ENCODE measurements at regions not wholly inside any gene's neighbourhood (a gene's known extent, or its start where the extent isn't known, plus 50 kb on each side); places are given as distances from the start of the nearest gene placed in this dataset.

DNA sequence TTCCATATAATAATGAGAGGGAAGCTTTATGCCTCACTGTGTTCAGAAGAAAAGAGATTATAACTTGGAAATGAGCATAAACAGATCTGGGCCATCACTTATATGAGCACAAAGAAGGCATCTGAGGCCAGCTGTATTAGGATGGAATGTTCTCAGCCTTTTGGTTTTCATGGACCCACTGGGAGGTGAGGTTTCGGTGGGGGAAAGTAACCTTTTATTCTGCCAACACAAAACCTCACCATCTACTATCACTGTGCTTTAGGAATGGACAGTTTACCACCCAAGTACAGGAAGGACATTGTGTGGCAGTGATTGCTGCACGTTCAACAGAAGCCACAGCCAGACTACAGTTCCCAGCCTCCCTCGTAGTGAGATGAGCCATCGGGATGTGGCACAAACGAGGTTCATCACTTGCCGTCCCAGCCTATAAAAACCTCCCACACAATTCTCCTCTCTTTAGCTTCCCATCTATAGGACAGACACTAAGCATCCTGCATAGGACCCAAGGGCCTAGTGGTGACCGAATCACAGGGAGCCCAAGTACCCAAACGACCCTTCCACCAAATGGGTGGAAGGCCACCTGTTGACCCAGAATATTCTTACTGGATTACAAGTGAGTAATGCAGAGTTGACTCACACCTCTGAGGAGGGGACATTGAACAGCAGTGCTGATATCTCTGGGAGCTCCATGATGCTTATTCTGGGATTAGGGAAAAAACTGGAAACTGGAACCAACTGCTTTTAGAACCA, 121.5 kb upstream of the RAG2 start:
- no peak for DNase-seq (ENCODE audit: low spot score)
- Histone ChIP-seq H3K4me3 (no peak overlapping the region), H3K4me1 (replicated peaks) (no peaks in the 10 kb centered on the region), H3K27ac (no peak overlapping the region), H3K9me3 (no peaks in the 10 kb centered on the region), H3K36me3 (no peaks in the 10 kb centered on the region), H3K27me3 (replicated peaks; ENCODE audit: insufficient read depth) (no peaks in the 10 kb centered on the region)
- intact Hi-C loops (cut with DNase I) = no loop called here
- WGBS = 82% methylated on average over 8 of the region's 8 CpGs
- TF ChIP-seq POLR2AphosphoS5 (IDR thresholded peaks at IDR 0.05) (no peak), POLR2A (IDR thresholded peaks at IDR 0.05) (no peak)
- TF ChIP-seq, protein P1, sequence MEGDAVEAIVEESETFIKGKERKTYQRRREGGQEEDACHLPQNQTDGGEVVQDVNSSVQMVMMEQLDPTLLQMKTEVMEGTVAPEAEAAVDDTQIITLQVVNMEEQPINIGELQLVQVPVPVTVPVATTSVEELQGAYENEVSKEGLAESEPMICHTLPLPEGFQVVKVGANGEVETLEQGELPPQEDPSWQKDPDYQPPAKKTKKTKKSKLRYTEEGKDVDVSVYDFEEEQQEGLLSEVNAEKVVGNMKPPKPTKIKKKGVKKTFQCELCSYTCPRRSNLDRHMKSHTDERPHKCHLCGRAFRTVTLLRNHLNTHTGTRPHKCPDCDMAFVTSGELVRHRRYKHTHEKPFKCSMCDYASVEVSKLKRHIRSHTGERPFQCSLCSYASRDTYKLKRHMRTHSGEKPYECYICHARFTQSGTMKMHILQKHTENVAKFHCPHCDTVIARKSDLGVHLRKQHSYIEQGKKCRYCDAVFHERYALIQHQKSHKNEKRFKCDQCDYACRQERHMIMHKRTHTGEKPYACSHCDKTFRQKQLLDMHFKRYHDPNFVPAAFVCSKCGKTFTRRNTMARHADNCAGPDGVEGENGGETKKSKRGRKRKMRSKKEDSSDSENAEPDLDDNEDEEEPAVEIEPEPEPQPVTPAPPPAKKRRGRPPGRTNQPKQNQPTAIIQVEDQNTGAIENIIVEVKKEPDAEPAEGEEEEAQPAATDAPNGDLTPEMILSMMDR (IDR thresholded peaks at IDR 0.05) = no peak

DNA sequence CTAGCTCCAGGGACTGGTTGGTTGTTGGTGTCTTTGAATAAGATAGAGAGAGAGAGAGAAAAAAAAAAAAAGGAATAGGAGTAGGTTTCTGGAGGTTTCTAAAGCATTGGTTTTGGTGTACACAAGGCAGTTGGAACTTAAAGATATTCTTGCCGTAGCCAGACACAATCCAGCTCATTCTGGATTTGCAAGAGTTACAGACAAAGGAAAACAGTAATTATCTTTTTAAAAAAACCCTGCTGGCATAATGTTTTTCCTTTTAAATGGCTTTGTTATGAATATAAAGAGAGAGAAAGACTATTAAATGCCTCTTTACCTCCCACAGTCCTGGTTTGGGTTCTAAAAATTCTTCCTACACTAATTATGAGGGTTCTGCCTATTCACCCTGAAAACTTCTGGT, 120.4 kb upstream of the RAG2 start:
- WGBS = 42% methylated on average over 1 of the region's 1 CpG
- DNase-seq (ENCODE audit: low spot score) = no peak
- Histone ChIP-seq H3K27ac (no peak overlapping the region), H3K4me1 (replicated peaks) (no peaks in the 10 kb centered on the region), H3K9me3 (no peaks in the 10 kb centered on the region), H3K36me3 (no peaks in the 10 kb centered on the region), H3K27me3 (replicated peaks; ENCODE audit: insufficient read depth) (no peaks in the 10 kb centered on the region), H3K4me3 (no peak overlapping the region)
- TF ChIP-seq POLR2A (IDR thresholded peaks at IDR 0.05) (no peak), POLR2AphosphoS5 (IDR thresholded peaks at IDR 0.05) (no peak)
- TF ChIP-seq, protein P1 (IDR thresholded peaks at IDR 0.05) = no peak
- intact Hi-C loops (cut with DNase I) = no loop called here

DNA sequence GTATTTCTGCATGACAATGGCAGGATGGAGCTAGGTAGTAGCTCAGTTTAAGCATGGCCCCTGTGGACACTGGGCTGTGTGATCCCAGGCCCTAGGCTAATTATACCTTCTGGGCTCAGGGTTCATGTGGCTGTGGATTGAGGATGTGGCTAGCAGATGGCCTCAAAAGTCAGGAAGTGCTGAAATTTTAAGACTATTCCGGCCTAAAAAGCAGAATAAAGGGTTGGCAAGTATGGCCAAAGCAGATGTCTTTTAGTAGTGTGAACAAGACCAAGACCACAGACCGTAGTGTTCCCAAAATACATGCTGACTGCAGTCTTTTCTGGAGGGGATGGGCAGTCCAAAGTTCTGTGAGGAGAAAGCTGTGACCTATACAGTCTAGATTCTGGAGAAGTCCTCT, 115.7 kb upstream of the RAG2 start:
- no peaks in the 10 kb centered on the region for H3K9me3 ChIP-seq
- no peaks in the 10 kb centered on the region for H3K27me3 ChIP-seq (replicated peaks; ENCODE audit: insufficient read depth)
- H3K4me1 ChIP-seq (replicated peaks) = no peaks in the 10 kb centered on the region
- TF ChIP-seq, protein P1 (IDR thresholded peaks at IDR 0.05) = no peak
- no peak for TF ChIP-seq POLR2A (IDR thresholded peaks at IDR 0.05)
- no peak for TF ChIP-seq POLR2AphosphoS5 (IDR thresholded peaks at IDR 0.05)
- no peak overlapping the region for H3K4me3 ChIP-seq
- DNase-seq (ENCODE audit: low spot score) = no peak
- H3K27ac ChIP-seq = no peak overlapping the region
- H3K36me3 ChIP-seq = no peaks in the 10 kb centered on the region
- WGBS = 78% methylated on average over 2 of the region's 2 CpGs
- intact Hi-C loops (cut with DNase I) = no loop called here

DNA sequence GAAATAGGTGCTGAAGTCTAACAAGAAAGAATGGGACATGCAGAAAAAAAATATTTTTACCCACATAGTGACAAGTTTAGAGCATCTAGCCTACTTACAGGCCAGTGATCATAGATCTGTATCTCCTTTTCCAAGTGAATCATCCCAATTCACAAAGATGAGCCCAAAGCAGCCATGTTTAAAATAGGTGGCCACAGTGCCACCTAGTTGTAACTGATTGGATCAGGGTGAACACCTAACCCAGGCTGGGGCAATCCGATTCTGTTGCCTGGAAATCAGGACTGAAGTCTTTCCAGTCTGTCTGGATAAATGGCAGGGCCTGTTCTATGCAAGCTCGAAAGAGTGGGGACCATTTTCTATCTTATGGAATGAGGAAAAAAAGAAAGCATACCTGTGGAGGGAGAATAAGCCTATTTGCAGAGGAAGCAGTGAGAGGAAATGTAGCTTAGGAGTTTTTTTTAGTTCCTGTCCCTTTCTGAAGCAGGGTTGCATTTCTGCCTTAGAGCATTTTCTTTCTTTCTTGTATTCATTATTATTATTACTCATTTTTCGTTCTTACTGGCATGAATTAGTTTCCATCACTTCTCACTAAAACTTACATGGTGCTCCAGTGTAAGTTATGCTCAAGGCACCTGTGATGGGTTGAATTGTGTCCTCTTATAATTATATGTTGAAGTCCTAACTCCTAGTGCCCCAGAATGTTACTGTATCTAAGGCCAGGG, 113.2 kb upstream of the RAG2 start:
- no peaks in the 10 kb centered on the region for H3K4me1 ChIP-seq (replicated peaks)
- no peak for DNase-seq (ENCODE audit: low spot score)
- H3K36me3 ChIP-seq = no peaks in the 10 kb centered on the region
- no peak overlapping the region for H3K4me3 ChIP-seq
- TF ChIP-seq POLR2AphosphoS5 (IDR thresholded peaks at IDR 0.05) = no peak
- no peak for TF ChIP-seq POLR2A (IDR thresholded peaks at IDR 0.05)
- TF ChIP-seq, protein P1 (IDR thresholded peaks at IDR 0.05) = no peak
- no peaks in the 10 kb centered on the region for H3K9me3 ChIP-seq
- WGBS = 89% methylated on average over 3 of the region's 3 CpGs
- no peak overlapping the region for H3K27ac ChIP-seq
- intact Hi-C loops (cut with DNase I) = no loop called here
- H3K27me3 ChIP-seq (replicated peaks; ENCODE audit: insufficient read depth) = no peaks in the 10 kb centered on the region

Small RNAs in the stretch of these regions (small RNA-seq; reads per million reads assigned to genes)
- 0 reads per million in 2 donors for gene RF00322
- 0 reads per million in 2 donors for gene RNU6-99P
